Stimulated activated naive CD8-positive, alpha-beta T cell treated with anti-CD3 and anti-CD28 coated beads, Interleukin-15, amount 100 ng/mL, for 72 hours (primary cell): ENCODE measurements at regions not wholly inside any gene's neighbourhood (a gene's known extent, or its start where the extent isn't known, plus 50 kb on each side); places are given as distances from the start of the nearest gene placed in this dataset.
"Not testable (repeated sequence)": the region's sequence is repeated elsewhere in the genome, so short reads cannot be mapped to it uniquely, and the experiment has no call there.

Experiments
- ATAC-seq: fragments of 150-1000 bp; cut with Tn5 transposase; 2 replicates; pipeline ENCODE4 v1.10.0; 2021; ENCODE audit warnings: mild to moderate bottlenecking, moderate library complexity
- DNase-seq, 2 donors: peaks; one replicate each; pipeline ENCODE4 v3.0.0; 2021 to 2022
- H3K27ac Mint-ChIP-seq, 2 donors: one replicate each; pipeline ENCODE4 v1.8.0; 2022; ENCODE audit warnings: mild to moderate bottlenecking in 2 of 2, mixed read lengths in 2 of 2, moderate library complexity in 2 of 2
- H3K27me3 Mint-ChIP-seq: one replicate; pipeline ENCODE4 v1.8.0; 2022; ENCODE audit warnings: mixed read lengths
- H3K4me1 Mint-ChIP-seq: one replicate; pipeline ENCODE4 v1.8.0; 2022; ENCODE audit warnings: mild to moderate bottlenecking, mixed read lengths
- H3K4me3 Mint-ChIP-seq, 2 donors: one replicate each; pipeline ENCODE4 v1.8.0; 2022; ENCODE audit warnings: mild to moderate bottlenecking in 2 of 2, mixed read lengths in 2 of 2, moderate library complexity in 1 of 2
- H3K9me3 Mint-ChIP-seq, 2 donors: one replicate each; pipeline ENCODE4 v1.8.0; 2022; ENCODE audit warnings: mixed read lengths in 2 of 2

DNA sequence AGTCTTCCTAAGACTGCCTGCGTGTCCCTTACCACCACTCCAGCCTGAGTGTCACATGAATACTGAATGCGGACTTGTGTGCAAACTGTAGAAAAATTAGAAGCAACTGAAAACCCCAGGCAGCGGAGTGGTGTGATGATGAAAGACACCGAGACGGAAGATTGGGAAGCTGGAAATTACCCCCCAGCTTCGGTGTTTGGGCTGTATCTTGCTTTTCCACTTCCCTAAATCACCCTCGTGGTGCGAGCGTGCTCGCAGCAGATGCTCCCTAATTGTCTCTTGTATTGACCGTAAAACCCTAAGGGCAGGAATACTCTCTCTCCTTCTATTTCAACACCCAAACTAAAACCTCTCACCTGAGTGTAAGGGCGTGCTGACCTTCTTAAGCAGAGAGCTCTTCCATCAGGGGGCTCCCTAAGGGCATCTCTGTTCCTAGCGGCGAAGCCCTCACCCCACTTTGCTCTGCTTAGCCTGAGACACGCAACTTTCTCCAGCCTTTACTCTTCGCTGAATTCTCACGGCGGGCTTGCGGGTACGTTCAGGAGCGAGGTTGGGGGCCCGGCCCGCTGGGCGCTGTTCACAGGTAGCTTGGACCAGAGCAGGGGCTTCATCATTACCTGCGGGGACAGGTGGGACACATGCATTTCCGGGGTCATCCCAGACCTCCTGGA is 62.4 kb downstream of the CRYBB2 start:
- H3K27ac Mint-ChIP-seq, result no peak overlapping the region
- H3K4me1 Mint-ChIP-seq, result peaks cover 17% of the 10 kb centered on the region
- H3K4me3 Mint-ChIP-seq, result peak overlapping the region; percentile 69 to 73
- ATAC-seq (peak; percentile 18), DNase-seq (no peak)
- H3K27me3 Mint-ChIP-seq, result peaks cover 76% of the 10 kb centered on the region
- no peaks in the 10 kb centered on the region for H3K9me3 Mint-ChIP-seq

DNA sequence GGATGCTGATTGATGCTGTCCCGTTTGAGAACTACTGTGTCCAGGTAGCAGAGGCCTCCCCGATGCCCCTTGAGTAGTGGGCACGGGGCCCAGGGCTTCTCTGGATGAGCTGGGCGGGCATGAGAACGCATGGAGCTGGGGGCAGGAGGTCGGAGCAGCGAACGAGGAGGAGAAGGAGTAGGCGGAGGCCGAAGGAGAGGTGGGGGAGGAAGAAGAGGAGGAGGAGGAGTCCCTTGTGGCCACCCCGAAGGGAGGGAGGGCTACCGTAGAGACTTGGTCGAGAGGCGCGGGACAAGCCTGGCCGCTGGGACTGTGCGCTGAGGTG is 62.9 kb downstream of the CRYBB2 start:
- Mint-ChIP-seq H3K4me3 (peak overlapping the region; percentile 69 to 73), H3K4me1 (peaks cover 17% of the 10 kb centered on the region), H3K9me3 (no peaks in the 10 kb centered on the region), H3K27ac (no peak overlapping the region), H3K27me3 (peaks cover 76% of the 10 kb centered on the region)
- DNase-seq, result no peak
- peak; percentile 28 for ATAC-seq

DNA sequence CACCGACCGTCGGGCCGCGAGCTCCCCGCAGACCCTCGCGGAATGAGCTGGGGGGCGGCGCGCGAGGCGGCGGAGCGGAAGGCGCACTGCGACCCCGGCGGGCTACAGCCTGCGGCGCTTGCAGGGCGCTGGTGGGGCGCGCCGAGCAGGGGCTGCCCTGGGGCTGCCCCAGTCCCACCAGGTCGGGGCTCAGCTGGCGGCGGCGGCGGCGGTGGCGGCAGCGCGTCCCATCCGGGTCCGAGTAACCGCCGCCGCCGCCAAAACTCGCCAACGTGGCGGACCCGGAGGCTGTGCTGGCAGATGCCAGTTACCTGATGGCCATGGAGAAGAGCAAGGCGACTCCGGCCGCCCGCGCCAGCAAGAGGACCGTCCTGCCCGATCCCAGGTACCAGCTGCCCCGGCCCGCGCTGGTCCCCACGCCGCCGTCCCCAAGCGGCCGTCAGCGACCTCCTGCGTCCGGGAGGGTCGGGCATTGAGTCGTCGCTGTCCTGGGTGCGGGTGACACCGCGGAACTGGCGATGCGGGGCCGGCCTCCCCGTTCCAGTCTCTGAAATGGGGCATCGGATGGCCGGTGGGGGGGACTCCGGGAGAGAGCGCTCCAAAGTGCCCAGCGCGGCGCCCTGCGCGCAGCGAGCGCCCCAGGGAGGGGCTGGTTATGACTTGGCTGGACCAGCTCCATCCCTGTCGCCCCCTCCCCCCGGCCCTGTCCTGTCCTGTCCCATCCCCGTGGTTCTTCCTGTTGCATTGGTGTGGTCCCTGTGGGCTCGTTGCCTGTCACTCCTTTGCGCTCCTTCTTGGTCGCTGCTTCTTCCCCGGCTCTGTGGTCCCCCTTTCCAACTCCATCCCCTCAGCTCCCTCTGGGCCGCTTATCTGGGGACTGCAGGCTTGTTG is 63.5 kb downstream of the CRYBB2 start:
- Mint-ChIP-seq H3K9me3 (no peaks in the 10 kb centered on the region), H3K4me1 (peaks cover 17% of the 10 kb centered on the region), H3K27me3 (peaks cover 74% of the 10 kb centered on the region), H3K27ac (peak overlapping the region in 1 of 2 donors; percentile 34), H3K4me3 (peak overlapping the region; percentile 69 to 73)
- DNase-seq (no peak), ATAC-seq (peak; percentile 37)

DNA sequence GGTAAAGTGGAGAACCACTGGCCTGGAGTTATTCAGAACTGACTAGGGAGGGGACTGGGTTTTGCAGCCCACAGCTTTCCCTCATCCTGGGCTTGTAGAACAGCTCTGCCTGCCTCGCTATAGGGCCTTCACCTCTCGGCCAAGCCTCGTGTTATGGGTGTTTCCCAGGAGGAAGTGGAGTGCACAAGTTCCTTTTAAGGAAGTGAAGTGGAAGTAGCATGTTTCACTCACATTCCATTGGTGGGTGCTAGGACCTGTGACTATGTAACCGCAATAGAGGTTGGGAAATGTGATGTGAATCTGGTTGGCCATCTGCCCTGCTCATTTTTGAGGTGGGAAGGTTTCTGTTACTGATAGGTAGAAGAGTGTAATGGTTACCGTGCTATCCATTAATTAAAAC is 69.0 kb downstream of the CRYBB2 start:
- not testable (repeated sequence) for H3K9me3 Mint-ChIP-seq, H3K27ac Mint-ChIP-seq, ATAC-seq, H3K4me1 Mint-ChIP-seq, DNase-seq, H3K4me3 Mint-ChIP-seq
- H3K27me3 Mint-ChIP-seq, result peaks cover 21% of the 10 kb centered on the region

DNA sequence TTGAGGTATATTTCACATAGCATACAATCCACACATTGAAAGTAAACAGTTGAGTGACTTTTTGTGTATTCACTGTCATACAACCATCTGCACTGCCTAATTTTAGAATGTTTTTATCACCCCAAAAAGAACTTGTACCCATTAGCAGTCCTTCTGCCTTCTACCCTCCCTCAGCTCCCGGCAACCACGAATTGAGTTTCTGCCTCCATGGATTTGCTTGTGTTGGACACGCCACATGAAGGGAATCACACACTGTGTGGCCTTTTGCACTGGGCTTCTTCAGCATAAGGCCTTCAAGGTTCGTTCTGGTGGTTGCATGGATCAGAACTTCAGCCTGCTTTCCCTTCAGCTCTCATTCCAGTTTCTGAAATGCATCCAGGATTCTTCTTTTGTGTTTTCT is 82.5 kb downstream of the CRYBB2 start:
- not testable (repeated sequence) for H3K4me3 Mint-ChIP-seq, H3K27ac Mint-ChIP-seq, H3K9me3 Mint-ChIP-seq, H3K4me1 Mint-ChIP-seq, DNase-seq, ATAC-seq
- H3K27me3 Mint-ChIP-seq, result peaks cover 38% of the 10 kb centered on the region

DNA sequence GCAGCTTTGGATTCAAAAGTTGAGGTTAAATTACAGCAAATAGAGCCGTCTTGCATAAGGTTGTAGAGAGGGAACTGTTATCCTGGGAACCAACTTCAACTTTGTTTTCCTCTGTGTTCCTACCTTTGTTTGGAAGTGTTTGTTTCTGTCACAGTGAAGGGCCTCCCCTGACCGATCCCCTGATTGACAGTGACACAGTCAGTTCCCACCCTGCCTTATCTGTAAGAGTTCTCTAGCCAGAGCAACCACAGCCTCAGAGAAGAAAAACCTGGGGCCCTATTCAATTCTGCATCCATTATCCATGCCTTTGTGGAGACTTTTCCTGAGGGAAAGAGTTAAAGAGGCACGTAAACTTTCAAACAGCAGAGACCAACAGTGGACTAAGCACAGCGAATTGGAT is 90.1 kb downstream of the CRYBB2 start:
- H3K4me1 Mint-ChIP-seq, H3K4me3 Mint-ChIP-seq, H3K9me3 Mint-ChIP-seq, DNase-seq, ATAC-seq, H3K27ac Mint-ChIP-seq: not testable (repeated sequence)
- peaks cover 28% of the 10 kb centered on the region for H3K27me3 Mint-ChIP-seq

DNA sequence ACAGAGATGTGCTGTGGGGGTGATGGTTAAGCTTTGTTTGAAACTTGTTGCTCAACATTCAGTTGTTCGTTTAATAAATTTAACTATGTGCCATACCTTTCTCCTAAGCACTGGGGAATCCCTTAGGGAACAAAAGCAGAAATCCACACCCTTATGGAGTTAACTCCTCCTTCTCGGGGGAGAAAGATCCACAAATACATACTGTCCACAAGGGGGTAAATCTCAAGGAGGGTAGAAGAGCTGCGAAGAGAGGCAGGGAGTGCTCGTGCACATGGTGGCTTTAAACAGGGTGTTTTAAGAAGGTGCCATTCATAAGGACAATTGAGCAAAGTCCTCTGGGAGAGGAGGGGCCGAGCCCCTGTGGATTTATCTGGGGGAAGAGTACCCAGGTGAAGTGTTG is 92.5 kb downstream of the CRYBB2 start:
- not testable (repeated sequence) for H3K4me3 Mint-ChIP-seq, ATAC-seq
- H3K27me3 Mint-ChIP-seq, result peaks cover 27% of the 10 kb centered on the region

DNA sequence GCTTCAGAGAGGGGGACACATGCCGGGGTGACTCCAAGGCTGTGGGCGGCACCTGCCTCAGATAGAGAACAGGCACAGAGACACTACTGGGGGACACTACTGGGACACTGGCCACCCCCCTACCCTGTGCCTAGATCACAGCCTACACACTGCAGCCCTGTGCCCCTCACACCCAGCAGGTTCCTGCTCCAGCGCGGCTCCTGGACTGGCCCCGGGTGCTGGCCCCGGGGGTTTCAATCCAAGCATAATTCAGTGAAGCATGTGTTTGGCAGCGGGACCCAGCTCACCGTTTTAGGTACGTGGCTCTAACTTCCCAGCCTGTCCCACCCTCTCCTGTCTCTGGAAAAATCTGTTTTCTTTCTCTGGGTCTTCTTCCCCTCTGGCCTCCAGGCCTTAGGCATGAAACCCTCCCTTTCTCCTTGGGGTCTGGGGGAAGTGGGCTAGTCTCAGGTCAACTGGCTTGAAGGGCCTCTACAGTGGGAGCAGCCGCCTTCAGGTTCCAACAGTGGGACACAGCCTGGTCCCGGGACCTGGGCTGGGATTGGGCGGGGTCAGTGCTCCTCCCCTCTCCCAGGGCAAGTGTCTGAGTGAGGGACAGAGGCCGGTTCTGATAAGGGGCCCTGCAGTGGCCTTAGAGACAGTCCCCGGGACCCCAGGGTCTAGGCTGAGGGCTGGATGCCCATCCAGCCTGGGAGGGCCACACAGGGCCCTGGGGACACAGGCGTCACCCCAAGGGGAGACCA is 98.8 kb downstream of the CRYBB2 start:
- peak; percentile 28 for ATAC-seq
- H3K9me3 Mint-ChIP-seq, result no peaks in the 10 kb centered on the region
- H3K4me1 Mint-ChIP-seq, result no peaks in the 10 kb centered on the region
- H3K27me3 Mint-ChIP-seq, result no peaks in the 10 kb centered on the region
- DNase-seq, result no peak
- no peak overlapping the region for H3K27ac Mint-ChIP-seq
- no peak overlapping the region for H3K4me3 Mint-ChIP-seq

More for the DNA sequence above, 92.5 kb downstream of the CRYBB2 start:
- not testable (repeated sequence) for H3K9me3 Mint-ChIP-seq, DNase-seq, H3K4me1 Mint-ChIP-seq, H3K27ac Mint-ChIP-seq

DNA sequence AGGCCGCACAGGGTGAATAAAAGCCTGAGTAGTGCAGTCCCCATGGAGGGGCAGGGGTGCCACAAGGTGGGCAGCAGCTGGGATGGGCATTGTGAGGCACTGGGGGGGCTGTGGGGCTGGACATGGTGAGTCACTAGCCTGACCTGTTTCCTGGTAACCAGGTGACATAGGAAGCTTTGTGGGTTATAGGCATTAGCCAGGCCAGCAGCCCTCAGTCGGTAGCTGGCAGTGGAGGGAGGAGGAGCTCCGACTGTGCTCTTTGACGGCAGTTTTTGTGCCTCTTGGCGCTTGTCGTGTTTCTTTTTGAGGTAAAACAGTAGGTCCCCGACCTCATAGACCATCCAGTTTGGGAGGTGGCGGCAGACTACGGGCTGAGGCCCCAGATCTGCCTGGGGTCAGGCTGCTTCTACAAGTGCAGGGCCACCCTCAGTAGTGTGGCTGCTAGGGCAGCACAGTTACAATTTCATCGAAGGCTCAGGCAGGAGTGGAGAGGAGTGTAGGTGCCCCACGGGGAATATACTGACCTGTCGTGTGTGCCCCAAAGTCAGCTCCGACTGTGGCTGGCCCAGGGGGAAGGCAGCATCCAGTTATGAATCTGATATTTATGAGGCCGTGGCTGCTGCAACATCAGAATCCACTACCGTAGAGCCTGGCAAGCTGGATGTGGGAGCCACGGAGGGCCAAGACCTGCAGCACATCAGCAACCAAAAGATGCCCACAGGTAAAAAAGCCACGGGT is 107.7 kb downstream of the CRYBB2 start:
- DNase-seq (no peak), ATAC-seq (no peak)
- Mint-ChIP-seq H3K4me1 (no peaks in the 10 kb centered on the region), H3K27ac (no peak overlapping the region), H3K4me3 (no peak overlapping the region), H3K27me3 (peaks cover 8% of the 10 kb centered on the region), H3K9me3 (no peaks in the 10 kb centered on the region)

DNA sequence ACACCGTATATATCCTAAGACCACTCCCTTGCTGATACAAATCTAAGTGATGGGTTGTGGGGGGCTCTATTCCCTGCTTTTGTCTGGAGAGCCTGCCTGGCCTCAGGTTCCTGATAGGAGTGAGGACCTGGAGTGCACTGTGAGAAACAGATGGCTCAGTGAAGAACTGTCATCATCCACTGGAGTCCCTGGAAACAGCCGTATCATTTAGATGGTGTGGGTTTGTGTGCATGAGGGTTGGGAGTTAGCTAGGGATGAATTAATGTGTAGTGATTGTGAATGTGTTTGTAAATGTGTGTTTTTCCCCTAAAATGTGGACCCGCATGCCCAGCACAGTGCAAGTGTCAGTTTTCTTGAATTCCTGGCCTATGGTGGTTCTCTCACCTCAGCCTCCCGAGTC is 111.6 kb downstream of the CRYBB2 start:
- DNase-seq (no peak), ATAC-seq (no peak)
- H3K9me3 Mint-ChIP-seq, result no peaks in the 10 kb centered on the region
- H3K4me3 Mint-ChIP-seq, result no peak overlapping the region
- peaks cover 14% of the 10 kb centered on the region for H3K27me3 Mint-ChIP-seq
- no peak overlapping the region for H3K27ac Mint-ChIP-seq
- H3K4me1 Mint-ChIP-seq, result peaks cover 6% of the 10 kb centered on the region

DNA sequence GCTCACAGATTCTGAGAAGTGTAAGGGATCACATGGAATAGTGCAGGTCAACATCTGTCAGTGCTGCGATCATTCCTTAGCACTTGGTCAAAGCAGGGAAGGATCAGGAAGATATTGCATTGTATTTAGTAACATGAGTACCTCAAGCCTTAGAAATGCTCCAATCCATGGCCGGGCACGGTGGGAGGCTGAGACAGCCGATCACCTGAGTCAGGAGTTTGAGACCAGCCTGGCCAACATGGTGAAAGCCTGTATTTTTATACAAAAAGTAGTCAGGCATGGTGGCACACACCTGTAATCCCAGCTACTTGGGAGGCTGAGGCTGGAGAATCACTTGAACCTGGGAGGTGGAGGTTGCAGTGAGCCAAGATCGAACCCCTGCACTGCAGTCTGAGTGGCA is 112.5 kb downstream of the CRYBB2 start:
- not testable (repeated sequence) for H3K9me3 Mint-ChIP-seq, H3K4me3 Mint-ChIP-seq, DNase-seq, H3K4me1 Mint-ChIP-seq, H3K27ac Mint-ChIP-seq, ATAC-seq
- peaks cover 14% of the 10 kb centered on the region for H3K27me3 Mint-ChIP-seq

DNA sequence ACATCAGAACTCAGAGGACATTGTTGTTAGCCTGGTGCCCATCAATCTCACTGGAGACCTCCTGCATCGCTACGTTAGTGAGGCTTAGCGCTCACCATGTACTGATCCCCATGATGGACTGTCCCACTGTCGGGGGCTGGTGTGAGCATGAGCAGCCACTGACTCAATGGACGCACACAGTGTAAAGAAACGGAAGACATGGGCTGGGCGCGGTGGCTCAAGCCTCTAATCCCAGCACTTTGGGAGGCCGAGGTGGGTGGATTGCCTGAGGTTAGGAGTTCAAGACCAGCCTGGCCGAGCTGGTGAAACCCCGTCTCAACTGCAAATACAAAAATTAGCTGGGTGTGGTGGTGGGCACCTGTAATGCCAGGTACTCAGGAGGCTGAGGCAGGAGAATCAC is 112.9 kb downstream of the CRYBB2 start:
- Mint-ChIP-seq H3K4me3 (no peak overlapping the region), H3K4me1 (peaks cover 6% of the 10 kb centered on the region), H3K9me3 (peaks cover 0 to 4% of the 10 kb centered on the region in 2 donors), H3K27me3 (peaks cover 14% of the 10 kb centered on the region), H3K27ac (no peak overlapping the region)
- ATAC-seq (no peak), DNase-seq (no peak)

DNA sequence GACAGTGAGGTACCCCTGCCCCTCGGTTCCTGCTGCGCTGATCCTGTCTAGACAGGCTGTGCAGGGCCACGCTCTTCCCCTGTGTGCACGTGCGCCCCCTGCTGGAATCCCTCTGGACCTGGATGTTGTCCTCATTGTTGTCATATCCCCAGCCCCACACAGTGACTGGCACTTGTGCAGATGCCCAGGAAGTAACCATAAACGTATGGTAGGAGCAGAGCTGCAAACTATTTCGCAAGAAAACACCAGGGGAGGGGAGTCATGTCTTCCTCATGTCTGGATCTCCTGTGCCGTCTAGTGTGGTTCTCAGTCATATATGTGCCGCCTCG is 114.7 kb downstream of the CRYBB2 start:
- peak overlapping the region in 1 of 2 donors; percentile 34 for H3K27ac Mint-ChIP-seq
- H3K4me1 Mint-ChIP-seq, result peaks cover 6% of the 10 kb centered on the region
- peaks cover 3 to 6% of the 10 kb centered on the region in 2 donors for H3K9me3 Mint-ChIP-seq
- no peak overlapping the region for H3K4me3 Mint-ChIP-seq
- ATAC-seq (peak; percentile 63), DNase-seq (peak; percentile 31 to 47)
- peaks cover 14% of the 10 kb centered on the region for H3K27me3 Mint-ChIP-seq

DNA sequence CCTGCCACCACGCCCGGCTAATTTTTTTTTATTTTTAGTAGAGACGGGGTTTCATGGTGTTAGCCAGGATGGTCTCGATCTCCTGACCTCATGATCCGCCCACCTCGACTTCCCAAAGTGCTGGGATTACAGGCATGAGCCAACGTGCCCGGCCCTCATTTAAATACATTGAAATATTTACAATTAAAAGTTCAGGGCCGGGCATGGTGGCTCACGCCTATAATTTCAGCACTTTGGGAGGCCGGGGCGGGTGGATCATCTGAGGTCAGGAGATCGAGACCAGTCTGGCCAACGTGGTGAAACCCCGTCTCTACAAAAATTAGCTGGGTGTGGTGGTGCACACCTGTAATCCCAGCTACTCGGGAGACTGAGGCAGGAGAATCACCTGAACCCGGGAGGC is 115.2 kb downstream of the CRYBB2 start:
- H3K9me3 Mint-ChIP-seq, H3K4me3 Mint-ChIP-seq, DNase-seq, H3K4me1 Mint-ChIP-seq, H3K27ac Mint-ChIP-seq, ATAC-seq: not testable (repeated sequence)
- H3K27me3 Mint-ChIP-seq, result peaks cover 11% of the 10 kb centered on the region

DNA sequence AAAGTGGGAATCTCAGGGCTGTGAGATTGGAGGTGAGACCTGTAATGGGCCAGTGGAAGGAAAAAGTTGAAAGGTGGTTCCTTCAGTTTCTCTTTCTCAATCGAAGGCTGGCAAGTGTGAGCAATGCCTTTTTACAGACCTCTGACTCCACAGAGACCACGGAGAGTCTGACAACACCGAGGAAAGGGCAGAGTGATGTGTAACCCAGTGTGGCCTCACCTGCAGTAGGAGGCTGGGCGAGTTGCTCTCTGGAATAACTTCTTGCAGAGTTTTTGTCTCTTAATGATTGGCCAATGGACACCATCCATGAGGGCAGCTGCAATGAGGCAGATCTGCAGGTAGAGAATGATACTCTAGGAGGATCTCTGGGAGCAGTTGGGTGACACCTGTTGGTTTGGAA is 115.8 kb downstream of the CRYBB2 start:
- not testable (repeated sequence) for H3K27ac Mint-ChIP-seq, H3K4me1 Mint-ChIP-seq, H3K4me3 Mint-ChIP-seq, ATAC-seq, DNase-seq, H3K27me3 Mint-ChIP-seq
- peaks cover 11 to 14% of the 10 kb centered on the region in 2 donors for H3K9me3 Mint-ChIP-seq
